ENCODE measurements at regions not wholly inside any gene's neighbourhood (a gene's known extent, or its start where the extent isn't known, plus 50 kb on each side); places are given as distances from the start of the nearest gene placed in this dataset.

DNA sequence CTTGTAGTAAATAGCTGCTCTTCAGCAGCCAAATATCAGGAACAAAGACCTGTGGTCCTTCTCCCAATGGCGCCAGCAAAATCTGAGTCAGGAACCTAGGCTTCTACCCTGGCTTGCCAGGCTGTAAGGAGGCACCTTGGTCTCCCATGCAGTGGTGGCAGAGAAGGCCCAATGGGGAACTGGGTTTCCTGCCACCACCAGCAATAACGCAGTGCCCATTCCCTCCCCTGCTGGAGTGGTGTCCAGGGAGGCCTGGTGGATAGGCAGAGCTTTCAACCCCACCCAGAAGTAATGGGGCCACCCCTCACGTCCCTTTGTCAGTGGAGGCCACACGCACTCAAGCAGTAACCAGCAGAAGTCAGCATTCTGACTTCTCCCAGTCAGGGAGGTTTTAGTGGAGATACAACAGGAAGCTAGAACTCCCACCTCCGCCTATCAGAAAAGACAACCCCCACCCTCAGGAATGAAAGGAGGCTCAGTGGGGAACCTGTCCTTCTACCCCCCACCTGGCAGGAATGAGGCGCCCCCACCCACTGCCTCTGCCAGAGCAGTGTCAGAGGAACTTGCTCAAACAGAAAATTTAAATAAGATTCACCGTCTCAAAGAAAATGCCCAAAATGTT, 132.4 kb downstream of the COPS8 start:
- Histone ChIP-seq H3K4me1 (ENCODE audit: control insufficient read depth, extremely low read depth, insufficient read depth, low read length) (no peaks in the 10 kb centered on the region), H3K79me2 (ENCODE audit: control insufficient read depth, insufficient read depth, low read length) (no peaks in the 10 kb centered on the region), H3K4me2 (ENCODE audit: insufficient read depth, low read length) (no peak overlapping the region), H3K9me3 (replicated peaks; ENCODE audit: control insufficient read depth, insufficient read depth, low read length) (no peaks in the 10 kb centered on the region), H3K27ac (ENCODE audit: insufficient read depth, low read depth, low read length) (no peak overlapping the region), H3K36me3 (ENCODE audit: control insufficient read depth in 2 of 2, extremely low read depth in 1 of 2, insufficient read depth in 2 of 2, low read length in 2 of 2) (no peaks in the 10 kb centered on the region), H3K4me3 (replicated peaks in 1 of 3; ENCODE audit: insufficient read depth in 1 of 3, low read depth in 1 of 3, low read length in 3 of 3) (no peak overlapping the region), H2AFZ (ENCODE audit: low read depth, low read length) (no peak overlapping the region), H3K9me1 (replicated peaks; ENCODE audit: control insufficient read depth, extremely low read depth, insufficient read depth, low read length) (no peaks in the 10 kb centered on the region), H3K27me3 (ENCODE audit: control insufficient read depth in 2 of 2, insufficient read depth in 2 of 2, low read length in 2 of 2) (peaks cover 0 to 4% of the 10 kb centered on the region in 2 experiments), H3K9ac (replicated peaks; ENCODE audit: extremely low read depth, insufficient read depth, low read length) (no peak overlapping the region), H4K20me1 (replicated peaks; ENCODE audit: control insufficient read depth, extremely low read depth, insufficient read depth, low read length) (no peaks in the 10 kb centered on the region)
- FAIRE-seq (no peak), DNase-seq (ENCODE audit: low read depth, low spot score) (no peak)
- dilution Hi-C loops (cut with MboI; ENCODE audit: extremely low pct_ligation_motif_present, low sequenced_read_pairs) = no loop called here
- no TSS peak for BruUV-seq (replicated peaks)
- ChIA-PET POLR2A (no interaction called here), CTCF (interaction anchor here (1.0 kb wide), 1 partner anchor 10 kb away, joined by 3 read pairs; no protein-coding TSS in a partner anchor)
- intact Hi-C loops (cut with micrococcal nuclease) = no loop called here
- TF ChIP-seq CTCF (IDR thresholded peaks at IDR 0.05; ENCODE audit: extremely low read depth in 1 of 2, insufficient read depth in 1 of 2, low read depth in 1 of 2, low read length in 2 of 2) (no peak), POLR2AphosphoS5 (IDR thresholded peaks at IDR 0.05; ENCODE audit: insufficient read depth, low read depth, low read length) (no peak), JUN (IDR thresholded peaks at IDR 0.05; ENCODE audit: borderline replicate concordance, insufficient read depth, insufficient read length, low read depth) (no peak)

- no peaks in the 10 kb centered on the region for H3K9me1 ChIP-seq (replicated peaks; ENCODE audit: control insufficient read depth, extremely low read depth, insufficient read depth, low read length)
- FAIRE-seq (no peak), DNase-seq (ENCODE audit: low read depth, low spot score) (no peak)
- H2AFZ ChIP-seq (ENCODE audit: low read depth, low read length) = no peak overlapping the region
- TF ChIP-seq MYC (IDR thresholded peaks at IDR 0.05; ENCODE audit: low read depth, low read length) (no peak), CTCF (IDR thresholded peaks at IDR 0.05; ENCODE audit: extremely low read depth in 1 of 2, insufficient read depth in 1 of 2, low read depth in 1 of 2, low read length in 2 of 2) (no peak), FOS (IDR thresholded peaks at IDR 0.05; ENCODE audit: borderline replicate concordance, insufficient read depth, low read length) (no peak), JUN (IDR thresholded peaks at IDR 0.05; ENCODE audit: borderline replicate concordance, insufficient read depth, insufficient read length, low read depth) (no peak), EZH2 (IDR thresholded peaks at IDR 0.05; ENCODE audit: borderline replicate concordance, low read depth, low read length, severe bottlenecking) (no peak), POLR2A (IDR thresholded peaks at IDR 0.05; ENCODE audit: low read depth, low read length) (no peak), POLR2AphosphoS5 (IDR thresholded peaks at IDR 0.05; ENCODE audit: insufficient read depth, low read depth, low read length) (no peak), GATA2 (IDR thresholded peaks at IDR 0.05; ENCODE audit: insufficient read depth, insufficient read length, low read depth, low read length) (no peak)
- TF ChIP-seq, protein P1, sequence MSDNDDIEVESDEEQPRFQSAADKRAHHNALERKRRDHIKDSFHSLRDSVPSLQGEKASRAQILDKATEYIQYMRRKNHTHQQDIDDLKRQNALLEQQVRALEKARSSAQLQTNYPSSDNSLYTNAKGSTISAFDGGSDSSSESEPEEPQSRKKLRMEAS (IDR thresholded peaks at IDR 0.05; ENCODE audit: insufficient read depth, insufficient read length) = no peak
- no peak overlapping the region for H3K4me2 ChIP-seq (ENCODE audit: insufficient read depth, low read length)
- intact Hi-C loops (cut with micrococcal nuclease) = no loop called here
- ChIA-PET POLR2A (no interaction called here), CTCF (no interaction called here)
- H3K27me3 ChIP-seq (ENCODE audit: control insufficient read depth in 2 of 2, insufficient read depth in 2 of 2, low read length in 2 of 2) = peaks cover 0 to 4% of the 10 kb centered on the region in 2 experiments
- no peak overlapping the region for H3K4me3 ChIP-seq (replicated peaks in 1 of 3; ENCODE audit: insufficient read depth in 1 of 3, low read depth in 1 of 3, low read length in 3 of 3)
- H4K20me1 ChIP-seq (replicated peaks; ENCODE audit: control insufficient read depth, extremely low read depth, insufficient read depth, low read length) = no peaks in the 10 kb centered on the region
- H3K4me1 ChIP-seq (ENCODE audit: control insufficient read depth, extremely low read depth, insufficient read depth, low read length) = no peaks in the 10 kb centered on the region
- H3K9me3 ChIP-seq (replicated peaks; ENCODE audit: control insufficient read depth, insufficient read depth, low read length) = no peaks in the 10 kb centered on the region
- H3K27ac ChIP-seq (ENCODE audit: insufficient read depth, low read depth, low read length) = no peak overlapping the region
- BruUV-seq (replicated peaks) = no TSS peak
- no peaks in the 10 kb centered on the region for H3K79me2 ChIP-seq (ENCODE audit: control insufficient read depth, insufficient read depth, low read length)
- H3K9ac ChIP-seq (replicated peaks; ENCODE audit: extremely low read depth, insufficient read depth, low read length) = no peak overlapping the region
- dilution Hi-C loops (cut with MboI; ENCODE audit: extremely low pct_ligation_motif_present, low sequenced_read_pairs) = no loop called here
- no peaks in the 10 kb centered on the region for H3K36me3 ChIP-seq (ENCODE audit: control insufficient read depth in 2 of 2, extremely low read depth in 1 of 2, insufficient read depth in 2 of 2, low read length in 2 of 2)
Measured at GRCh38 chr2:237218756-237219155, 133.1 kb downstream of the COPS8 start.
